B cell (primary cell): ENCODE measurements at regions not wholly inside any gene's neighbourhood (a gene's known extent, or its start where the extent isn't known, plus 50 kb on each side); places are given as distances from the start of the nearest gene placed in this dataset.

Source experiments
- ATAC-seq: fragments of 200-7000 bp; cut with Tn5 transposase; one replicate; pipeline ENCODE4 v1.10.0; 2021; ENCODE audit warnings: low read depth, mild to moderate bottlenecking, moderate number of reproducible peaks, moderate library complexity
- CTCF ChIA-PET: fragments of 350-600 bp; sonication (Branson Sonifier 250); formaldehyde crosslinking; loops from one replicate; lab custom pipeline; 2021; ENCODE audit warnings: antibody characterized with exemption, inconsistent platforms; lab: Charles Lee
- POLR2A ChIA-PET: fragments of 350-600 bp; sonication (Branson Sonifier 250); formaldehyde crosslinking; loops from one replicate; lab custom pipeline; 2021; ENCODE audit warnings: antibody characterized with exemption; lab: Charles Lee
- DNase-seq: peaks from one replicate; pipeline ENCODE4 v3.0.0; 2013
- H2AFZ ChIP-seq: 2 replicates; pipeline ENCODE4 v1.6.1; 2012; ENCODE audit warnings: mild to moderate bottlenecking, low read depth, low read length; ENCODE audit not compliant: insufficient read depth, poor library complexity, severe bottlenecking
- H3K27ac ChIP-seq, 2 donors: 1 replicate in 1 of 2; 2 replicates in 1 of 2; pipeline ENCODE4 v1.5.1; 2012 to 2013; ENCODE audit warnings: low read length in 2 of 2, mild to moderate bottlenecking in 2 of 2, moderate library complexity in 1 of 2
- H3K27me3 ChIP-seq, 4 experiments: fragments of 200-600 bp in 1 of 4; sonication (generic) in 1 of 4; replicated peaks in 1 of 4; 1 replicate in 2 of 4; 2 replicates in 2 of 4; pipeline versions ENCODE4 v1.6.1 to v1.7.0; 2013 to 2016; ENCODE audit warnings: low read length in 3 of 4, mild to moderate bottlenecking in 2 of 4, mixed read lengths in 1 of 4, moderate library complexity in 1 of 4; ENCODE audit not compliant: insufficient read depth in 4 of 4, control insufficient read depth in 3 of 4; ENCODE audit errors: control extremely low read depth in 1 of 4
- H3K36me3 ChIP-seq, 2 experiments: replicated peaks in 1 of 2; 1 replicate in 1 of 2; 2 replicates in 1 of 2; pipeline versions ENCODE4 v1.6.1 to v1.7.1; 2013; ENCODE audit warnings: low read length in 1 of 2; ENCODE audit not compliant: insufficient read depth in 2 of 2, control insufficient read depth in 1 of 2; ENCODE audit errors: control extremely low read depth in 1 of 2, extremely low read depth in 1 of 2
- H3K4me1 ChIP-seq, 2 donors: fragments of 200-600 bp in 1 of 2; sonication (generic) in 1 of 2; 1 replicate in 1 of 2; 2 replicates in 1 of 2; pipeline versions ENCODE4 v1.5.1 to v1.6.1; 2013 to 2017; ENCODE audit warnings: low read length in 2 of 2; ENCODE audit not compliant: control insufficient read depth in 2 of 2, insufficient read depth in 2 of 2
- H3K4me2 ChIP-seq: replicated peaks from 2 replicates; pipeline ENCODE3; 2012; ENCODE audit warnings: mild to moderate bottlenecking, low read depth, low read length; ENCODE audit not compliant: poor library complexity, severe bottlenecking
- H3K4me3 ChIP-seq, 5 experiments: fragments of 200-600 bp in 1 of 5; sonication (generic) in 1 of 5; 1 replicate in 3 of 5; 2 replicates in 2 of 5; pipeline versions ENCODE4 v1.5.1 to v1.7.0; 2011 to 2016; ENCODE audit warnings: low read length in 4 of 5, mild to moderate bottlenecking in 4 of 5, low read depth in 2 of 5, control low read depth in 1 of 5, moderate library complexity in 1 of 5; ENCODE audit not compliant: insufficient read depth in 1 of 5; ENCODE audit errors: control extremely low read depth in 1 of 5, extremely low read depth in 1 of 5
- H3K79me2 ChIP-seq: fragments of 200-600 bp; sonication (generic); one replicate; pipeline ENCODE4 v1.6.0; 2016; ENCODE audit warnings: low read length; ENCODE audit not compliant: control insufficient read depth, insufficient read depth
- H3K9ac ChIP-seq: fragments of 200-600 bp; sonication (generic); 2 replicates; pipeline ENCODE4 v1.6.1; 2017; ENCODE audit warnings: mild to moderate bottlenecking, low read length, moderate library complexity
- H3K9me3 ChIP-seq, 3 donors: one replicate each; pipeline versions ENCODE4 v1.6.1 to v1.7.1; 2013; ENCODE audit warnings: low read length in 2 of 3; ENCODE audit not compliant: control insufficient read depth in 2 of 3, insufficient read depth in 1 of 3; ENCODE audit errors: control extremely low read depth in 1 of 3
- H4K20me1 ChIP-seq: 2 replicates; pipeline ENCODE4 v1.6.0; 2012; ENCODE audit warnings: mild to moderate bottlenecking, low read length; ENCODE audit not compliant: insufficient read depth, control insufficient read depth, poor library complexity, severe bottlenecking
- H3K27ac Mint-ChIP-seq: one replicate; pipeline ENCODE4 v1.8.0; 2021; ENCODE audit warnings: mixed read lengths
- H3K27me3 Mint-ChIP-seq: one replicate; pipeline ENCODE4 v1.8.0; 2021; ENCODE audit warnings: mixed read lengths
- H3K4me1 Mint-ChIP-seq: one replicate; pipeline ENCODE4 v1.8.0; 2021; ENCODE audit warnings: mixed read lengths
- H3K4me3 Mint-ChIP-seq: one replicate; pipeline ENCODE4 v1.8.0; 2021; ENCODE audit warnings: mixed read lengths
- H3K9me3 Mint-ChIP-seq: one replicate; pipeline ENCODE4 v1.8.0; 2022; ENCODE audit warnings: mixed read lengths; ENCODE audit not compliant: insufficient read depth
- EZH2 ChIP-seq: IDR thresholded peaks from 2 replicates; pipeline ENCODE4 v1.6.1; 2012; ENCODE audit warnings: borderline replicate concordance, low read depth, mild to moderate bottlenecking, moderate library complexity, low read length; ENCODE audit not compliant: insufficient read depth, poor library complexity, severe bottlenecking
- WGBS: methylation state at CpG from one replicate; pipeline ENCODE4 v1.1.5; 2013; ENCODE audit warnings: missing lambda C conversion rate; ENCODE audit not compliant: insufficient coverage; 5-methylcytosine and 5-hydroxymethylcytosine counted together
- intact Hi-C: fragments of 100-400 bp; cut with micrococcal nuclease; formaldehyde crosslinking; loops from one replicate; pipeline ENCODE4 v1.10.0; 2022
- TF ChIP-seq, protein P1 (sequence below): fragments of 200-600 bp; IDR thresholded peaks from one replicate; pipeline ENCODE4 v1.8.0; 2022; ENCODE audit warnings: antibody characterized with exemption, mild to moderate bottlenecking

DNA sequence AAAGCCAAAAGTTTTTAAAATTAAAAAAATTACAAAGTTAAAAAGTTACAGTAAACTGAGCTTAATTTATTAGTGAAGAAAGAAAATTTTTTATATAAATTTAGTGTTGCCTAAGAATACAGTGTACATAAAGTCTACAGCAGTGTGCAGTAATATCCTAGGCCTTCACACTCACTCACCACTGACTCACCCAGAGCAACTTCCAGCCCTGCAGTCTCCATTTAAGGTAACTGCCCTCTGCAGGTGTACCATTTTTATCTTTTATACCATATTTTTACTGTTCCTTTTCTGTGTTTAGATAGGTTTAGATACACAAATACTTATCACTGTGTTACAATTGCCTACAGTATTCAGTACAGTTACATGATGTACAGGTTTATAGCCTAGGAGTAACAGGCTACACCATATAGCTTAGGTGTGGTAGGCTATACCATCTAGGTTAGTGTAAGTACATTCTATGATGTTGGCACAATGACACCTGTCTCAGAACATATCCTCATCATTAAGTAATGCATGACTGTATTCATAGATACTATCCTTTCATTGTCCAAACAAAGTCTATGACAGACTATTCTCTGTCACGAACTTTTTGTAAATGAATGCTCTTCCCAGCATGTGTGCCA lies 78.6 kb upstream of the PBX1 start:
- Mint-ChIP-seq H3K27ac (no peak overlapping the region), H3K4me3 (no peak overlapping the region), H3K27me3 (no peaks in the 10 kb centered on the region), H3K4me1 (no peaks in the 10 kb centered on the region), H3K9me3 (no peaks in the 10 kb centered on the region)
- TF ChIP-seq EZH2 = no peak
- TF ChIP-seq, protein P1, sequence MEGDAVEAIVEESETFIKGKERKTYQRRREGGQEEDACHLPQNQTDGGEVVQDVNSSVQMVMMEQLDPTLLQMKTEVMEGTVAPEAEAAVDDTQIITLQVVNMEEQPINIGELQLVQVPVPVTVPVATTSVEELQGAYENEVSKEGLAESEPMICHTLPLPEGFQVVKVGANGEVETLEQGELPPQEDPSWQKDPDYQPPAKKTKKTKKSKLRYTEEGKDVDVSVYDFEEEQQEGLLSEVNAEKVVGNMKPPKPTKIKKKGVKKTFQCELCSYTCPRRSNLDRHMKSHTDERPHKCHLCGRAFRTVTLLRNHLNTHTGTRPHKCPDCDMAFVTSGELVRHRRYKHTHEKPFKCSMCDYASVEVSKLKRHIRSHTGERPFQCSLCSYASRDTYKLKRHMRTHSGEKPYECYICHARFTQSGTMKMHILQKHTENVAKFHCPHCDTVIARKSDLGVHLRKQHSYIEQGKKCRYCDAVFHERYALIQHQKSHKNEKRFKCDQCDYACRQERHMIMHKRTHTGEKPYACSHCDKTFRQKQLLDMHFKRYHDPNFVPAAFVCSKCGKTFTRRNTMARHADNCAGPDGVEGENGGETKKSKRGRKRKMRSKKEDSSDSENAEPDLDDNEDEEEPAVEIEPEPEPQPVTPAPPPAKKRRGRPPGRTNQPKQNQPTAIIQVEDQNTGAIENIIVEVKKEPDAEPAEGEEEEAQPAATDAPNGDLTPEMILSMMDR = no peak
- ChIA-PET POLR2A (no interaction called here), CTCF (no interaction called here)
- Histone ChIP-seq H3K9me3 (no peaks in the 10 kb centered on the region), H3K4me2 (no peak overlapping the region), H3K79me2 (no peaks in the 10 kb centered on the region), H3K36me3 (no peaks in the 10 kb centered on the region), H3K27ac (no peak overlapping the region), H3K27me3 (no peaks in the 10 kb centered on the region), H3K4me1 (no peaks in the 10 kb centered on the region), H3K9ac (no peak overlapping the region), H3K4me3 (no peak overlapping the region), H2AFZ (no peak overlapping the region), H4K20me1 (no peaks in the 10 kb centered on the region)
- intact Hi-C loops = no loop called here
- DNase-seq (no peak), ATAC-seq (no peak)
- 100% methylated on average over 1 of the region's 1 CpG for WGBS

DNA sequence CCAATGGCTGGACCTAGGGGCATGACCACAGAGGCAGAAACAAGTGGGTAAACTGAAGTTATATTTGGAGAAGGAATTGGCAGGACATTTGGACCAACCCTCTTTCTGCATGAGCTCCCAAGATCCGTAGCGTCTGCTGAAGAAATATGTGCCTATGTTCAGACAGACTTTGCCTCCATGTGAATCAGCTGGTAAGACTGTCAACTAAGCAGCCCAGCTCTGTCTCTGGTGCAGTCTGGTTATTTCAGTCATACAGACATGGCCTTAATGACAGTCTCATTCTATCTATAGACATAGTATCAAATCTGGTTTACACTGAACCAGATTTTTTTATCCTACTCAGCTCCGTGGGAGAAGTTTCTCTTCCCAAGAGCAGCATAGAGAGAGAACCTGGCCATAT lies 63.1 kb upstream of the PBX1 start:
- H3K27me3 ChIP-seq = no peaks in the 10 kb centered on the region
- no peak overlapping the region for H3K4me3 Mint-ChIP-seq
- no peak overlapping the region for H3K9ac ChIP-seq
- H3K4me2 ChIP-seq = no peak overlapping the region
- no peaks in the 10 kb centered on the region for H3K36me3 ChIP-seq
- ChIA-PET POLR2A (no interaction called here), CTCF (no interaction called here)
- no peak overlapping the region for H3K27ac Mint-ChIP-seq
- no peak for ATAC-seq
- H4K20me1 ChIP-seq = no peaks in the 10 kb centered on the region
- H3K4me1 ChIP-seq = no peaks in the 10 kb centered on the region
- H3K9me3 Mint-ChIP-seq = no peaks in the 10 kb centered on the region
- no peak overlapping the region for H2AFZ ChIP-seq
- no peaks in the 10 kb centered on the region for H3K4me1 Mint-ChIP-seq
- no peaks in the 10 kb centered on the region for H3K27me3 Mint-ChIP-seq
- intact Hi-C loops = no loop called here
- no peak overlapping the region for H3K4me3 ChIP-seq
- H3K9me3 ChIP-seq = peaks cover 0 to 7% (median 0%) of the 10 kb centered on the region in 3 donors
- DNase-seq = no peak
- no peak overlapping the region for H3K27ac ChIP-seq
- TF ChIP-seq, protein P1 = no peak
- no peak for TF ChIP-seq EZH2
- H3K79me2 ChIP-seq = no peaks in the 10 kb centered on the region
- WGBS = 85% methylated on average over 2 of the region's 3 CpGs
